IMR-90 (cell line): ENCODE measurements at regions not wholly inside any gene's neighbourhood (a gene's known extent, or its start where the extent isn't known, plus 50 kb on each side); places are given as distances from the start of the nearest gene placed in this dataset.

ENCODE experiments used
- ATAC-seq: fragments of 200-7000 bp; cut with Tn5 transposase; 2 replicates; pipeline ENCODE4 v1.9.1; 2020; ENCODE audit warnings: low read depth, mild to moderate bottlenecking, moderate library complexity
- BruUV-seq: library from RNA; stranded (reverse); fragments of 400-500 nt; replicated peaks from 2 replicates; lab custom pipeline; 2021; lab: Mats Ljungman, UMichigan
- CTCF ChIA-PET: fragments of 300-600 bp; formaldehyde crosslinking; extraction: SDS; loops from one replicate; lab custom pipeline; 2021; ENCODE audit warnings: antibody characterized with exemption; lab: Yijun Ruan, JAX
- POLR2A ChIA-PET: fragments of 300-600 bp; sonication (Branson Sonifier 250); formaldehyde crosslinking; loops from one replicate; lab custom pipeline; 2022; ENCODE audit warnings: antibody characterized with exemption; ENCODE audit not compliant: unreplicated experiment; lab: Charles Lee
- DNase-seq: peaks from one replicate; pipeline ENCODE4 v3.0.0; 2013
- H2AFZ ChIP-seq: replicated peaks from 2 replicates; pipeline ENCODE3; 2013; ENCODE audit warnings: low read length, mild to moderate bottlenecking; ENCODE audit not compliant: poor library complexity
- H2AK5ac ChIP-seq: 2 replicates; pipeline ENCODE4 v1.6.1; 2013; ENCODE audit warnings: low read depth, low read length, inconsistent platforms
- H2AK9ac ChIP-seq: replicated peaks from 2 replicates; pipeline ENCODE3; 2013; ENCODE audit warnings: mild to moderate bottlenecking, low read depth, low read length, moderate library complexity; ENCODE audit not compliant: poor library complexity
- H2BK120ac ChIP-seq: 2 replicates; pipeline ENCODE4 v1.6.1; 2013; ENCODE audit warnings: low read depth, low read length, inconsistent platforms
- H2BK15ac ChIP-seq: 3 replicates; pipeline ENCODE4 v1.6.1; 2013; ENCODE audit warnings: low read depth, low read length, inconsistent platforms
- H2BK20ac ChIP-seq: 2 replicates; pipeline ENCODE4 v1.6.1; 2013; ENCODE audit warnings: low read depth, mild to moderate bottlenecking, inconsistent platforms, low read length, moderate library complexity
- H2BK5ac ChIP-seq: 2 replicates; pipeline ENCODE4 v1.6.1; 2013; ENCODE audit warnings: mild to moderate bottlenecking, low read depth, low read length, inconsistent platforms; ENCODE audit not compliant: poor library complexity, severe bottlenecking
- H3K14ac ChIP-seq: replicated peaks from 2 replicates; pipeline ENCODE4 v1.6.1; 2013; ENCODE audit warnings: low read depth, low read length, inconsistent platforms
- H3K18ac ChIP-seq: 2 replicates; pipeline ENCODE4 v1.6.1; 2013; ENCODE audit warnings: low read depth, low read length, control low read depth
- H3K23ac ChIP-seq: 2 replicates; pipeline ENCODE4 v1.6.1; 2013; ENCODE audit warnings: low read depth, low read length, inconsistent platforms
- H3K27ac ChIP-seq: 2 replicates; pipeline ENCODE4 v1.5.1; 2013; ENCODE audit warnings: mild to moderate bottlenecking, control low read depth, low read length; ENCODE audit not compliant: insufficient read depth
- H3K27me3 ChIP-seq: 2 replicates; pipeline ENCODE4 v1.6.1; 2013; ENCODE audit warnings: low read length; ENCODE audit not compliant: control insufficient read depth, insufficient read depth
- H3K36me3 ChIP-seq: 2 replicates; pipeline ENCODE4 v1.6.1; 2013; ENCODE audit warnings: low read length, mixed read lengths; ENCODE audit not compliant: control insufficient read depth, insufficient read depth
- H3K4ac ChIP-seq: 2 replicates; pipeline ENCODE4 v1.6.1; 2013; ENCODE audit warnings: low read depth, low read length, inconsistent platforms
- H3K4me1 ChIP-seq: 2 replicates; pipeline ENCODE4 v1.6.1; 2013; ENCODE audit warnings: low read length, mixed read lengths; ENCODE audit not compliant: control insufficient read depth, insufficient read depth
- H3K4me2 ChIP-seq: 2 replicates; pipeline ENCODE4 v1.6.1; 2013; ENCODE audit warnings: low read depth, mild to moderate bottlenecking, control low read depth, low read length, moderate library complexity
- H3K4me3 ChIP-seq: 2 replicates; pipeline ENCODE4 v1.5.1; 2013; ENCODE audit warnings: low read depth, mild to moderate bottlenecking, control low read depth, low read length, moderate library complexity; ENCODE audit not compliant: insufficient read depth
- H3K56ac ChIP-seq: 2 replicates; pipeline ENCODE4 v1.6.1; 2013; ENCODE audit warnings: low read length, inconsistent platforms; ENCODE audit not compliant: insufficient read depth; ENCODE audit errors: extremely low read depth
- H3K79me1 ChIP-seq, 2 experiments: 2 replicates each; pipeline ENCODE4 v1.6.1; 2013; ENCODE audit warnings: low read length in 2 of 2, inconsistent platforms in 1 of 2, low read depth in 1 of 2
- H3K9ac ChIP-seq: 2 replicates; pipeline ENCODE4 v1.6.1; 2013; ENCODE audit warnings: low read depth, low read length, control low read depth
- H3K9me1 ChIP-seq: 2 replicates; pipeline ENCODE4 v1.6.1; 2013; ENCODE audit warnings: low read length, inconsistent platforms; ENCODE audit not compliant: insufficient read depth
- H3K9me3 ChIP-seq: 2 replicates; pipeline ENCODE4 v1.6.1; 2013; ENCODE audit warnings: low read length; ENCODE audit not compliant: control insufficient read depth, insufficient read depth
- H4K20me1 ChIP-seq: 2 replicates; pipeline ENCODE4 v1.6.1; 2013; ENCODE audit warnings: low read length, inconsistent platforms; ENCODE audit not compliant: insufficient read depth
- H4K5ac ChIP-seq: 2 replicates; pipeline ENCODE4 v1.6.1; 2013; ENCODE audit warnings: mild to moderate bottlenecking, low read depth, low read length, control low read depth
- H4K8ac ChIP-seq, 2 experiments: 2 replicates each; pipeline ENCODE4 v1.6.1; 2013; ENCODE audit warnings: low read depth in 2 of 2, low read length in 2 of 2, control low read depth in 1 of 2, inconsistent platforms in 1 of 2
- H4K91ac ChIP-seq: 2 replicates; pipeline ENCODE4 v1.6.1; 2013; ENCODE audit warnings: low read depth, low read length, inconsistent platforms; ENCODE audit not compliant: insufficient read depth
- CEBPB ChIP-seq: IDR thresholded peaks from 2 replicates; pipeline ENCODE4 v1.6.1; 2012; ENCODE audit warnings: low read depth, low read length, improper control_type of control experiment
- CHD1 ChIP-seq: IDR thresholded peaks from 2 replicates; pipeline ENCODE4 v1.6.1; 2012; ENCODE audit warnings: low read depth, low read length, improper control_type of control experiment
- FOS ChIP-seq: fragments of 150-350 bp; IDR thresholded peaks from 2 replicates; pipeline ENCODE4 v1.6.1; 2016; ENCODE audit warnings: low read depth, low read length
- MXI1 ChIP-seq: IDR thresholded peaks from 2 replicates; pipeline ENCODE4 v1.6.1; 2012; ENCODE audit warnings: low read depth, mild to moderate bottlenecking, low read length, moderate library complexity, borderline replicate concordance
- POLR2A ChIP-seq: IDR thresholded peaks from 2 replicates; pipeline ENCODE4 v1.6.1; 2012; ENCODE audit warnings: mild to moderate bottlenecking, low read depth, low read length
- RAD21 ChIP-seq: IDR thresholded peaks from 2 replicates; pipeline ENCODE4 v1.6.1; 2012; ENCODE audit warnings: low read length, improper control_type of control experiment
- WGBS, 2 experiments: methylation state at CpG; one replicate each; pipeline versions ENCODE4 v1.1.5 to v1.1.7; 2013; ENCODE audit warnings: missing lambda C conversion rate in 2 of 2; ENCODE audit not compliant: insufficient read length in 1 of 2; ENCODE audit errors: extremely low coverage in 2 of 2; 5-methylcytosine and 5-hydroxymethylcytosine counted together
- dilution Hi-C: fragments of 300-500 bp; cut with HindIII; formaldehyde crosslinking; loops from one replicate; pipeline ENCODE4 v1.14.3; 2018; ENCODE audit warnings: low sequenced_read_pairs; ENCODE audit not compliant: unreplicated experiment
- in situ Hi-C: fragments of 300-500 bp; cut with MboI; formaldehyde crosslinking; loops from 3 replicates; pipeline ENCODE4 v1.14.3; 2019; ENCODE audit warnings: low sequenced_read_pairs, inconsistent platforms, mixed read lengths
- intact Hi-C: fragments of 100-400 bp; cut with micrococcal nuclease; formaldehyde crosslinking; loops from 2 replicates; pipeline ENCODE4 v1.10.0; 2022
- TF ChIP-seq, protein P1 (sequence below): fragments of 150-350 bp; IDR thresholded peaks from 2 replicates; pipeline ENCODE4 v1.6.1; 2017; ENCODE audit warnings: mild to moderate bottlenecking, antibody characterized with exemption, low read length, low read depth
- TF ChIP-seq, protein P2 (sequence below): conservative IDR thresholded peaks from 2 replicates; pipeline ENCODE4 v1.5.1; 2012; ENCODE audit warnings: mild to moderate bottlenecking, low read depth, low read length, improper control_type of control experiment

DNA sequence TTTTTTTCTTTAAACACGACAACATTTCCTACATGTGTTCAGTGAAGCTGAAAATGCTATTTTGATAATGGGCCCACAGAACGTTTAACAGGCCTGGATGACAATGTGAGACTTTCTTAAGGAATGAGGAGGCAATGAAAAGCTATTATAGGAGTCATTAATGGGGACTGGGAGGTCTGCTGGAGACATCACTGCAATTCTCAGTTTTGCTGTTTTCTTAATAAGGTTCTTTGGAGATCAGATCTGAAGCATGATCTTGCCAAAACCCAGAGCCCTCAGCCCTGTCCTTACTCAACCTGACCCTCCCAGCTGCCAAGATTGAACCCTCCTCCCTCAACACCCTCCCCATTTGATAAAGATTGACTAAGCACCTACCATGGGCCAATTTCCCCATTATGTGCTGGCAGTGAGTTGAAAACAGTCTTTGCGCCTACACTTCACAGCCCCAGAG is 353.1 kb downstream of the MAFB start:
- H3K23ac ChIP-seq, result no peak overlapping the region
- H2AK9ac ChIP-seq, result no peak overlapping the region
- H2BK20ac ChIP-seq, result no peak overlapping the region
- no CpG with 5 or more reads among the region's 3 CpGs for WGBS, 2 experiments
- ATAC-seq (no peak), DNase-seq (no peak)
- no peak overlapping the region for H3K27ac ChIP-seq
- no peak overlapping the region for H4K91ac ChIP-seq
- dilution Hi-C loops, result no loop called here
- H3K79me1 ChIP-seq, result no peaks in the 10 kb centered on the region
- no peak overlapping the region for H2BK15ac ChIP-seq
- TF ChIP-seq, protein P1, sequence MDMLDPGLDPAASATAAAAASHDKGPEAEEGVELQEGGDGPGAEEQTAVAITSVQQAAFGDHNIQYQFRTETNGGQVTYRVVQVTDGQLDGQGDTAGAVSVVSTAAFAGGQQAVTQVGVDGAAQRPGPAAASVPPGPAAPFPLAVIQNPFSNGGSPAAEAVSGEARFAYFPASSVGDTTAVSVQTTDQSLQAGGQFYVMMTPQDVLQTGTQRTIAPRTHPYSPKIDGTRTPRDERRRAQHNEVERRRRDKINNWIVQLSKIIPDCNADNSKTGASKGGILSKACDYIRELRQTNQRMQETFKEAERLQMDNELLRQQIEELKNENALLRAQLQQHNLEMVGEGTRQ, result no peak
- TF ChIP-seq POLR2A (no peak), CHD1 (no peak), MXI1 (no peak), FOS (no peak), RAD21 (no peak), CEBPB (no peak)
- TF ChIP-seq, protein P2, sequence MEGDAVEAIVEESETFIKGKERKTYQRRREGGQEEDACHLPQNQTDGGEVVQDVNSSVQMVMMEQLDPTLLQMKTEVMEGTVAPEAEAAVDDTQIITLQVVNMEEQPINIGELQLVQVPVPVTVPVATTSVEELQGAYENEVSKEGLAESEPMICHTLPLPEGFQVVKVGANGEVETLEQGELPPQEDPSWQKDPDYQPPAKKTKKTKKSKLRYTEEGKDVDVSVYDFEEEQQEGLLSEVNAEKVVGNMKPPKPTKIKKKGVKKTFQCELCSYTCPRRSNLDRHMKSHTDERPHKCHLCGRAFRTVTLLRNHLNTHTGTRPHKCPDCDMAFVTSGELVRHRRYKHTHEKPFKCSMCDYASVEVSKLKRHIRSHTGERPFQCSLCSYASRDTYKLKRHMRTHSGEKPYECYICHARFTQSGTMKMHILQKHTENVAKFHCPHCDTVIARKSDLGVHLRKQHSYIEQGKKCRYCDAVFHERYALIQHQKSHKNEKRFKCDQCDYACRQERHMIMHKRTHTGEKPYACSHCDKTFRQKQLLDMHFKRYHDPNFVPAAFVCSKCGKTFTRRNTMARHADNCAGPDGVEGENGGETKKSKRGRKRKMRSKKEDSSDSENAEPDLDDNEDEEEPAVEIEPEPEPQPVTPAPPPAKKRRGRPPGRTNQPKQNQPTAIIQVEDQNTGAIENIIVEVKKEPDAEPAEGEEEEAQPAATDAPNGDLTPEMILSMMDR, result no peak
- no peak overlapping the region for H3K14ac ChIP-seq
- H3K4me2 ChIP-seq, result no peak overlapping the region
- POLR2A ChIA-PET, result no interaction called here
- H3K56ac ChIP-seq, result no peak overlapping the region
- H3K27me3 ChIP-seq, result no peaks in the 10 kb centered on the region
- in situ Hi-C loops, result no loop called here
- H3K4me3 ChIP-seq, result no peak overlapping the region
- H3K9me1 ChIP-seq, result no peaks in the 10 kb centered on the region
- BruUV-seq, result no TSS peak
- H4K8ac ChIP-seq, result no peak overlapping the region
- no peak overlapping the region for H3K4ac ChIP-seq
- no peak overlapping the region for H2AFZ ChIP-seq
- CTCF ChIA-PET, result no interaction called here
- no peaks in the 10 kb centered on the region for H3K9me3 ChIP-seq
- no peak overlapping the region for H3K18ac ChIP-seq
- H2BK120ac ChIP-seq, result no peak overlapping the region
- no peak overlapping the region for H4K5ac ChIP-seq
- H2BK5ac ChIP-seq, result no peak overlapping the region
- H3K4me1 ChIP-seq, result no peaks in the 10 kb centered on the region
- intact Hi-C loops, result no loop called here
- H3K36me3 ChIP-seq, result no peaks in the 10 kb centered on the region
- H4K20me1 ChIP-seq, result no peaks in the 10 kb centered on the region
- no peak overlapping the region for H2AK5ac ChIP-seq
- H3K9ac ChIP-seq, result no peak overlapping the region
